ENCODE measurements at regions not wholly inside any gene's neighbourhood (a gene's known extent, or its start where the extent isn't known, plus 50 kb on each side); places are given as distances from the start of the nearest gene placed in this dataset.

DNA sequence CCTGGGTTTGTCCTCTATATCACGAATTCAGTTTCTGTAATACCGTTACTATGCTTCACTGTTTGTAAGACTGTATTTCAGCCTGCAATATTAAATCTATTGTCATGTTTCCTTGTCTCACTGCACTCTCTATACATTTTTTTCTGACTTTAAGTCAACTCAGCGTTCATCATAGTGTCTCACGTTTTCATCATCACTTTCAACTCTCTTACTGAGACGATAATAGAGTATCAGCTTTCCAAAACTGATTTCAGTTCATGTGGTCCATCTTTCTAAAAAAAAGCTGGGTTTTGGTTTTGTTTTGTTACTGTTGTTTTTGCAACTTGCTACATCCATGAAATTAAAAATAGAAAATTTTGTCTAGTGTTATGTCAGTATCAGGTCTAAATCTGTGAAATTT lies 147.7 kb downstream of the TMEM47 start:
- TF ChIP-seq, protein P1, sequence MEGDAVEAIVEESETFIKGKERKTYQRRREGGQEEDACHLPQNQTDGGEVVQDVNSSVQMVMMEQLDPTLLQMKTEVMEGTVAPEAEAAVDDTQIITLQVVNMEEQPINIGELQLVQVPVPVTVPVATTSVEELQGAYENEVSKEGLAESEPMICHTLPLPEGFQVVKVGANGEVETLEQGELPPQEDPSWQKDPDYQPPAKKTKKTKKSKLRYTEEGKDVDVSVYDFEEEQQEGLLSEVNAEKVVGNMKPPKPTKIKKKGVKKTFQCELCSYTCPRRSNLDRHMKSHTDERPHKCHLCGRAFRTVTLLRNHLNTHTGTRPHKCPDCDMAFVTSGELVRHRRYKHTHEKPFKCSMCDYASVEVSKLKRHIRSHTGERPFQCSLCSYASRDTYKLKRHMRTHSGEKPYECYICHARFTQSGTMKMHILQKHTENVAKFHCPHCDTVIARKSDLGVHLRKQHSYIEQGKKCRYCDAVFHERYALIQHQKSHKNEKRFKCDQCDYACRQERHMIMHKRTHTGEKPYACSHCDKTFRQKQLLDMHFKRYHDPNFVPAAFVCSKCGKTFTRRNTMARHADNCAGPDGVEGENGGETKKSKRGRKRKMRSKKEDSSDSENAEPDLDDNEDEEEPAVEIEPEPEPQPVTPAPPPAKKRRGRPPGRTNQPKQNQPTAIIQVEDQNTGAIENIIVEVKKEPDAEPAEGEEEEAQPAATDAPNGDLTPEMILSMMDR (conservative IDR thresholded peaks at IDR 0.05) = no peak
- no peaks in the 10 kb centered on the region for H3K9me3 ChIP-seq (ENCODE audit: control insufficient read depth, low read length)
- H3K9me3 Mint-ChIP-seq = peaks cover 2% of the 10 kb centered on the region
- H3K4me1 ChIP-seq (ENCODE audit: control insufficient read depth, insufficient read depth, low read length) = no peaks in the 10 kb centered on the region
- no peaks in the 10 kb centered on the region for H3K4me1 Mint-ChIP-seq
- H3K36me3 ChIP-seq (ENCODE audit: control insufficient read depth, insufficient read depth, low read length) = no peaks in the 10 kb centered on the region
- H3K36me3 Mint-ChIP-seq (ENCODE audit: low read depth) = no peaks in the 10 kb centered on the region
- no peak overlapping the region for H3K4me3 ChIP-seq (ENCODE audit: low read length)
- no peak overlapping the region for H3K27ac Mint-ChIP-seq
- 96% methylated on average over 5 of the region's 5 CpGs; no CpG with 5 or more reads in 1 of the 2 experiments for WGBS, 2 experiments (ENCODE audit: insufficient coverage in 1 of 2, insufficient read length in 1 of 2)
- no peak overlapping the region for H3K9ac ChIP-seq (ENCODE audit: extremely low read depth, low read length, poor library complexity, severe bottlenecking)
- H3K27ac ChIP-seq (ENCODE audit: low read depth, low read length) = no peak overlapping the region
- no peak overlapping the region for H3K4me3 Mint-ChIP-seq
- DNase-seq = no peak
- H3K27me3 ChIP-seq (ENCODE audit: control insufficient read depth, insufficient read depth, low read length, poor library complexity, severe bottlenecking) = no peaks in the 10 kb centered on the region
- no peaks in the 10 kb centered on the region for H3K27me3 Mint-ChIP-seq (ENCODE audit: insufficient read depth)

DNA sequence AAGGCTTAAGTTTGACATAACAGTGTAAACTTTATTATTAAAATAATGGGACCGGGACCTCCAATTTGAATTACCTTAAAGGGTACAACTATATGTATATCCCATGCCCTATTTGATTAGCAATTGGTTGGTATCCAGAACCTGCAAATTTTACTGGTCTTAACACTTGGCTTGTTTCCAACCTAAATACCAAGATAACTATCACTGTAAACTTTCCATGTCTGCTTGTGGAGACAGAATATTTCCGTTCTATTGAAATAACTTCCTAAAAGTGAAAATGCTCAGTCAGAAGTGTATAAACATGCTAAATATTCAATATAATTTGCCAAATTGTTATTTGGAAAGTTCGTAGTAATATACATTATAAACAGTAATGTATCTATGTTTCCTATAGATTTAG lies 154.0 kb downstream of the TMEM47 start:
- no peak overlapping the region for H3K4me3 ChIP-seq (ENCODE audit: low read length)
- no peak overlapping the region for H3K27ac Mint-ChIP-seq
- no peaks in the 10 kb centered on the region for H3K4me1 ChIP-seq (ENCODE audit: control insufficient read depth, insufficient read depth, low read length)
- peaks cover 2% of the 10 kb centered on the region for H3K9me3 Mint-ChIP-seq
- WGBS, 2 experiments (ENCODE audit: insufficient coverage in 1 of 2, insufficient read length in 1 of 2) = no CpG with 5 or more reads among the region's 3 CpGs
- H3K9me3 ChIP-seq (ENCODE audit: control insufficient read depth, low read length) = no peaks in the 10 kb centered on the region
- H3K9ac ChIP-seq (ENCODE audit: extremely low read depth, low read length, poor library complexity, severe bottlenecking) = no peak overlapping the region
- H3K27me3 ChIP-seq (ENCODE audit: control insufficient read depth, insufficient read depth, low read length, poor library complexity, severe bottlenecking) = no peaks in the 10 kb centered on the region
- no peaks in the 10 kb centered on the region for H3K36me3 Mint-ChIP-seq (ENCODE audit: low read depth)
- DNase-seq = no peak
- no peak overlapping the region for H3K27ac ChIP-seq (ENCODE audit: low read depth, low read length)
- no peaks in the 10 kb centered on the region for H3K4me1 Mint-ChIP-seq
- H3K27me3 Mint-ChIP-seq (ENCODE audit: insufficient read depth) = no peaks in the 10 kb centered on the region
- H3K4me3 Mint-ChIP-seq = no peak overlapping the region
- TF ChIP-seq, protein P1 (conservative IDR thresholded peaks at IDR 0.05) = no peak
- H3K36me3 ChIP-seq (ENCODE audit: control insufficient read depth, insufficient read depth, low read length) = no peaks in the 10 kb centered on the region

DNA sequence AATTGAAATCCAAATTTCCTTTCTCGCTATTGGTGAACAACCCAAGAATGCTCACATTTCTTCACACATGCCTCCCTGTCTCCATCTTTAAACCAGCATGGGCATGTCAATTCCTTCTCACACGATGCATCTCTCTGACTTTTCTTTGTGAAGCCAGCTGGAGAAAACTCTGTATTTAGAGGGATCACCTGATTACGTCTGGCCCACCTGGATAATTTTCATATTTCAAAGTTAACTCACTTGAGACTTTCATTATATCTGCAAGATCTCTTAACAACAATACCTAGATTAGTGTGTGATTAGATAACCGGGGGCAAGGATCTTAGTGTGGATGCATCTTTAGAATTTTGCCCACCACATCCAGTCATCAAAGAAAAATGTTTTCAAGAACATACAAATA lies 164.0 kb downstream of the TMEM47 start:
- H3K9me3 Mint-ChIP-seq = no peaks in the 10 kb centered on the region
- TF ChIP-seq, protein P1 (conservative IDR thresholded peaks at IDR 0.05) = no peak

More for the DNA sequence above, 164.0 kb downstream of the TMEM47 start:
- no peak for DNase-seq
- H3K27ac Mint-ChIP-seq = no peak overlapping the region
- Histone ChIP-seq H3K27me3 (ENCODE audit: control insufficient read depth, insufficient read depth, low read length, poor library complexity, severe bottlenecking) (no peaks in the 10 kb centered on the region), H3K9me3 (ENCODE audit: control insufficient read depth, low read length) (no peaks in the 10 kb centered on the region), H3K36me3 (ENCODE audit: control insufficient read depth, insufficient read depth, low read length) (no peaks in the 10 kb centered on the region), H3K4me1 (ENCODE audit: control insufficient read depth, insufficient read depth, low read length) (no peaks in the 10 kb centered on the region), H3K9ac (ENCODE audit: extremely low read depth, low read length, poor library complexity, severe bottlenecking) (no peak overlapping the region), H3K27ac (ENCODE audit: low read depth, low read length) (no peak overlapping the region), H3K4me3 (ENCODE audit: low read length) (no peak overlapping the region)
- H3K4me1 Mint-ChIP-seq = no peaks in the 10 kb centered on the region
- H3K27me3 Mint-ChIP-seq (ENCODE audit: insufficient read depth) = no peaks in the 10 kb centered on the region
- H3K36me3 Mint-ChIP-seq (ENCODE audit: low read depth) = no peaks in the 10 kb centered on the region
- WGBS, 2 experiments (ENCODE audit: insufficient coverage in 1 of 2, insufficient read length in 1 of 2) = 98% methylated on average over 3 of the region's 4 CpGs; no CpG with 5 or more reads in 1 of the 2 experiments
- H3K4me3 Mint-ChIP-seq = no peak overlapping the region
